Ovary (tissue), 3 donors: ENCODE measurements at regions not wholly inside any gene's neighbourhood (a gene's known extent, or its start where the extent isn't known, plus 50 kb on each side); places are given as distances from the start of the nearest gene placed in this dataset.

Source experiments
- CTCF ChIP-seq, 3 donors: fragments of 450-650 bp in 2 of 3; fragments of 200-600 bp in 1 of 3; IDR thresholded peaks; one replicate each; pipeline versions ENCODE4 v1.5.1 to v1.8.0; 2016 to 2022; ENCODE audit warnings: antibody characterized with exemption in 3 of 3, mild to moderate bottlenecking in 1 of 3
- EP300 ChIP-seq: sonication (generic); formaldehyde crosslinking; IDR thresholded peaks from one replicate; pipeline ENCODE4 v1.6.1; 2017; ENCODE audit warnings: antibody characterized with exemption
- donor health status: DM: no; HTN: no; CAD: no.

DNA sequence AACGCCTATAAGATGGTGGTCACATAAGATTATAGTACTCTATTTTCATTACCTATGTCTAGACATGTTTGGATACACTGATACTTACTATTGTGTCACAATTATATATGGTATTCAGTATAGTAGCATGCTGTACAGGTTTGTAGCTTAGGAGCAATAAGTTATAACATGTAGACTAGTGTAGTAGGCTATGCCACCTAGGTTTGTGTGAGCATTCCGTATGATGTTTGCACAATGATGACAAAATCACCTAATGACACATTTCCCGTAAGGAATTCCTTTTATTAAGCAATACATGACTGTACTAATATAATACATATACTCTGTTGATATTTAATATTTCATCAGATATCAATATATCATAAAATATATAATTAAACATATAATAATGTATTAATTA lies 540.7 kb downstream of the BMP2 start:
- TF ChIP-seq CTCF (IDR thresholded peaks at IDR 0.05) (no peak), EP300 (no peak)
